Adipose tissue (tissue), 3 donors: ENCODE measurements at regions not wholly inside any gene's neighbourhood (a gene's known extent, or its start where the extent isn't known, plus 50 kb on each side); places are given as distances from the start of the nearest gene placed in this dataset.
"Not testable (repeated sequence)": the region's sequence is repeated elsewhere in the genome, so short reads cannot be mapped to it uniquely, and the experiment has no call there.

ENCODE experiments used
- H3K27ac ChIP-seq: one replicate; pipeline ENCODE4 v1.5.1; 2013; ENCODE audit warnings: low read depth, low read length
- WGBS, 3 donors: extraction: QIAGEN DNeasy Blood & Tissue Kit; methylation state at CpG; one replicate each; pipeline ENCODE4 v1.1.7; 2013; 5-methylcytosine and 5-hydroxymethylcytosine counted together
- donor health status: healthy with polysubstance abuse.
- donor health status: Bipolar disorder and iron deficiency.
- donor health status: healthy.

- no peak overlapping the region for H3K27ac ChIP-seq
- 95 to 96% (median 96%) methylated on average over 1 of the region's 1 CpG for WGBS, 3 donors
Measured at GRCh38 chr6:137286916-137287315, 67.7 kb upstream of the IFNGR1 start.

GRCh38 chr6:137286368-137286767 lies 67.2 kb upstream of the IFNGR1 start:
- H3K27ac ChIP-seq: no peak overlapping the region
- WGBS, 3 donors: 91 to 96% (median 93%) methylated on average over 1 of the region's 1 CpG

- H3K27ac ChIP-seq: no peak overlapping the region
Measured at GRCh38 chr6:137284811-137285110, 65.6 kb upstream of the IFNGR1 start.

- WGBS, 3 donors: 76 to 87% (median 81%) methylated on average over 9 of the region's 9 CpGs
- H3K27ac ChIP-seq: no peak overlapping the region
Measured at GRCh38 chr6:137283940-137284810, 65.0 kb upstream of the IFNGR1 start.

GRCh38 chr6:137283080-137283479 lies 63.9 kb upstream of the IFNGR1 start:
- no peak overlapping the region for H3K27ac ChIP-seq
- 70 to 77% (median 71%) methylated on average over 2 of the region's 2 CpGs for WGBS, 3 donors

GRCh38 chr6:137282254-137282653 lies 63.1 kb upstream of the IFNGR1 start:
- 52 to 77% (median 68%) methylated on average over 8 of the region's 8 CpGs for WGBS, 3 donors
- no peak overlapping the region for H3K27ac ChIP-seq

GRCh38 chr6:137279279-137279678 lies 60.1 kb upstream of the IFNGR1 start:
- not testable (repeated sequence) for H3K27ac ChIP-seq
- 86 to 93% (median 92%) methylated on average over 4 of the region's 4 CpGs for WGBS, 3 donors

GRCh38 chr6:137277971-137278637 lies 58.9 kb upstream of the IFNGR1 start:
- WGBS, 3 donors: 71 to 73% (median 72%) methylated on average over 14 of the region's 14 CpGs
- H3K27ac ChIP-seq: no peak overlapping the region

- H3K27ac ChIP-seq: no peak overlapping the region
- 59 to 66% (median 60%) methylated on average over 1 of the region's 1 CpG for WGBS, 3 donors
Measured at GRCh38 chr6:137272403-137272802, 53.2 kb upstream of the IFNGR1 start.

GRCh38 chr6:137271245-137272183 lies 52.3 kb upstream of the IFNGR1 start:
- H3K27ac ChIP-seq: no peak overlapping the region
- WGBS, 3 donors: 33 to 37% (median 36%) methylated on average over 5 of the region's 5 CpGs

GRCh38 chr6:137269803-137270202 lies 50.6 kb upstream of the IFNGR1 start:
- H3K27ac ChIP-seq: no peak overlapping the region
- 71 to 80% (median 73%) methylated on average over 3 of the region's 3 CpGs for WGBS, 3 donors

GRCh38 chr6:137269347-137269746 lies 50.2 kb upstream of the IFNGR1 start:
- WGBS, 3 donors: 78 to 94% (median 92%) methylated on average over 3 of the region's 3 CpGs
- H3K27ac ChIP-seq: no peak overlapping the region
